ENCODE measurements at regions not wholly inside any gene's neighbourhood (a gene's known extent, or its start where the extent isn't known, plus 50 kb on each side); places are given as distances from the start of the nearest gene placed in this dataset.
"Not testable (repeated sequence)": the region's sequence is repeated elsewhere in the genome, so short reads cannot be mapped to it uniquely, and the experiment has no call there.

DNA sequence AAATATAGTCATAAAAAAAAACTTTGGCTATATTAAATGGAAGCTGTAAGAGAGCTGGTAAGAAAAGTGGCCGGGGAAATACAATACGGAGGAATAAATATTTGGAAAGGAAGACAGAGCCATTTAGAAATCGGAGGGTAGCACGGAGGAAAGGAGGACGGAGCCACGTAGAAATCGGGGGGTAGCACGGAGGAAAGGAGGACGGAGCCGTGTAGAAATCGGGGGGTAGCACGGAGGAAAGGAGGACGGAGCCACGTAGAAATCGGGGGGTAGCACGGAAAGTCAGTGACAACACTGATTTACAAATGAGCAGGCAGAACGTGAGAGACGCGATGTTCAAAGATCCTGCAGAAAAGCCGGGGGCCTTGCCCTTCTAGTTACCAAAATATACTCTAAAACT lies 189.0 kb downstream of the BANP start:
- H2BK15ac ChIP-seq (ENCODE audit: low read depth, low read length); H3K14ac ChIP-seq (ENCODE audit: insufficient read depth, low read length); H2BK20ac ChIP-seq (ENCODE audit: low read depth, low read length, poor library complexity, severe bottlenecking); H2AFZ ChIP-seq (ENCODE audit: low read length); H3T11ph ChIP-seq (ENCODE audit: low read length); H3K4me3 Mint-ChIP-seq; H4K20me1 ChIP-seq (ENCODE audit: control insufficient read depth, insufficient read depth, insufficient read length); H4K91ac ChIP-seq (ENCODE audit: insufficient read length, low read depth, low read length); H3K4ac ChIP-seq (ENCODE audit: low read depth, low read length); H2BK12ac ChIP-seq (ENCODE audit: insufficient read length, low read depth, low read length); DNase-seq; H3K9me3 ChIP-seq (ENCODE audit: control insufficient read depth, low read depth, low read length); H4K8ac ChIP-seq (replicated peaks; ENCODE audit: insufficient read length, low read depth, low read length); H3K18ac ChIP-seq (ENCODE audit: insufficient read length, low read depth, low read length); H2BK5ac ChIP-seq (ENCODE audit: insufficient read length, low read length); H4K5ac ChIP-seq (ENCODE audit: insufficient read length, low read depth, low read length); H3K27ac ChIP-seq (ENCODE audit: insufficient read length, low read depth, low read length); H3K23ac ChIP-seq (ENCODE audit: insufficient read length, low read depth, low read length); H3K23me2 ChIP-seq (ENCODE audit: insufficient read length, low read depth, low read length, poor library complexity, severe bottlenecking); H2BK120ac ChIP-seq (ENCODE audit: low read depth, low read length, poor library complexity, severe bottlenecking); H3K4me1 Mint-ChIP-seq; H2AK5ac ChIP-seq (ENCODE audit: insufficient read length, low read length); H3K9ac ChIP-seq (ENCODE audit: extremely low read depth, insufficient read length, low read length); H3K56ac ChIP-seq (ENCODE audit: insufficient read length, low read depth, low read length); H3K27me3 Mint-ChIP-seq (ENCODE audit: low read depth); H3K27me3 ChIP-seq (ENCODE audit: insufficient read depth, low read length); H3K27ac Mint-ChIP-seq; H3K79me1 ChIP-seq (ENCODE audit: insufficient read depth, low read depth, low read length, poor library complexity, severe bottlenecking); H3K79me2 ChIP-seq (ENCODE audit: insufficient read depth, low read length); H3K4me1 ChIP-seq (ENCODE audit: insufficient read depth, low read length); H3K4me2 ChIP-seq (ENCODE audit: insufficient read depth, insufficient read length, low read length): not testable (repeated sequence)
- Mint-ChIP-seq H3K36me3 (ENCODE audit: insufficient read depth in 1 of 3, low read depth in 3 of 3) (peaks cover 2 to 19% (median 11%) of the 10 kb centered on the region in 3 experiments; a peak in 5 of 7 replicates), H3K9me3 (peaks cover 19 to 20% of the 10 kb centered on the region in 2 experiments)
- WGBS (ENCODE audit: extremely low coverage, insufficient read length, low lambda C conversion rate): no CpG with 5 or more reads among the region's 20 CpGs

Measured in H9 (cell line).